H7 (cell line): ENCODE measurements at regions not wholly inside any gene's neighbourhood (a gene's known extent, or its start where the extent isn't known, plus 50 kb on each side); places are given as distances from the start of the nearest gene placed in this dataset.
A peak's percentile ranks its signal among the peaks of the same experiment; 100 is the strongest.
"Not testable (repeated sequence)": the region's sequence is repeated elsewhere in the genome, so short reads cannot be mapped to it uniquely, and the experiment has no call there.

Source experiments
- DNase-seq: peaks from one replicate; pipeline ENCODE4 v3.0.0; 2012
- H3K27me3 ChIP-seq: 2 replicates; pipeline ENCODE4 v1.6.0; 2011; ENCODE audit warnings: mild to moderate bottlenecking, low read length; ENCODE audit not compliant: control insufficient read depth, insufficient read depth
- H3K36me3 ChIP-seq: replicated peaks from 2 replicates; pipeline ENCODE4 v1.5.1; 2011; ENCODE audit warnings: low read length; ENCODE audit not compliant: control insufficient read depth, insufficient read depth
- H3K4me3 ChIP-seq: 2 replicates; pipeline ENCODE4 v1.5.1; 2011; ENCODE audit warnings: low read depth, mild to moderate bottlenecking, control low read depth, low read length, moderate library complexity; ENCODE audit not compliant: insufficient read depth

DNA sequence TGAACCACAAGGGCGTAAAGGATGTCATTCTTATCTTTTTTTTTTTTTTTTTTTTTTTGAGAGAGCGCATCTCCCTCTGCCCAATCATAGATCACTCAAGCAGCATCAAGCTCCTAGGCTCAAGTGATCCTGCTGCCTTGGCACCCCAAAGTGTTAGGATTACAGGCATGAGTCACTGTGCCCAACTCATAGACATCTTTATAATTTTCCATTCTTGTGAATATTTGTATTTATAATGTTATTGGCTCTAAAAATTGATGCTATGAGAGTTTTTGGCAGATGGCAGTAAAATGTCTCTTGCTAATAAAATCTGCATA lies 128.7 kb downstream of the AKR1D1 start:
- Histone ChIP-seq H3K36me3 (no peaks in the 10 kb centered on the region), H3K4me3 (no peak overlapping the region), H3K27me3 (no peaks in the 10 kb centered on the region)
- DNase-seq = no peak

DNA sequence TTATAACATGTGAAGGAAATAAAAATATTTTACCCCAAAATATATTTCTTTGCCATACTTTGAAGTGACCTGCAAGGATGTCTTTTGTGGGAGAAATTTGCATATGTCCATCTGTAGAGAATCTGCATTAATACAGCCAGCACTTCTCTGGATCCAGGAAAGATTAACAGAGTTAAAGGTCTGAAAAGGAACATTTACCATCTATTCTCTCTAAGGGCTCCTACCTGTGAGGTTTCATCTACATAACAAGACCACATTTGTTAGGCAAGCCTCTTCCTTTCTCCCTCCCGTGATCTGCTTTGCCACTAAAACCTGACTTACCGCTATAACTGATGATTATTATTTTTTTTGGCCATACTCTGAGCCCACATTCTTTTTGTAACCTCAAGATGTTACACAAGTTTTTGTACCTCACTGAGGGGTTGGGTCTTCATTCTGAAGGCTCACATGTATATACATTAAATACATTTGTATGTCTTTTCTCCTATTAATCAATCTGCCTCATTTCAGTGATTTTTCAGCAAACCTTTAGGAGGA lies 129.4 kb downstream of the AKR1D1 start:
- Histone ChIP-seq H3K27me3 (no peaks in the 10 kb centered on the region), H3K36me3 (no peaks in the 10 kb centered on the region), H3K4me3 (no peak overlapping the region)
- DNase-seq = peak; percentile 18

DNA sequence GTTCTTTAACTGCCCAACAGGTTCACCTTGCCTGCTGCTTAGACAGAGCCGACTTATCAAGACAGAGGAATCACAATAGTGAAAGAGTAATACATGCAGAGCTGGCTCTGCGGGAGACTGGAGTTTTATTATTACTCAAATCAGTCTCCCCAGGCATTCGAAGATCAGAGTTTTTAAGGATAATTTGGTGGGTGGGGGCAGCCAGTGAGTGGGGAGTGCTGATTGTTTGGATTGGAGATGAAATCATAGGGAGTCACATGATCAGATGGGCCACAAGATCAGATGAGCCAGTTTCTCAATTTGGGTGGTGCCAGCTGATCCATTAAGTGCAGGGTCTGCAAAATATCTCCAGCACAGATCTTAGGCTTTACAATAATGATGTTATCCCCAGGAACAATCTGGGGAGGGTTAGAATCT lies 131.3 kb downstream of the AKR1D1 start:
- DNase-seq = no peak
- Histone ChIP-seq H3K36me3 (no peaks in the 10 kb centered on the region), H3K4me3 (no peak overlapping the region), H3K27me3 (no peaks in the 10 kb centered on the region)

DNA sequence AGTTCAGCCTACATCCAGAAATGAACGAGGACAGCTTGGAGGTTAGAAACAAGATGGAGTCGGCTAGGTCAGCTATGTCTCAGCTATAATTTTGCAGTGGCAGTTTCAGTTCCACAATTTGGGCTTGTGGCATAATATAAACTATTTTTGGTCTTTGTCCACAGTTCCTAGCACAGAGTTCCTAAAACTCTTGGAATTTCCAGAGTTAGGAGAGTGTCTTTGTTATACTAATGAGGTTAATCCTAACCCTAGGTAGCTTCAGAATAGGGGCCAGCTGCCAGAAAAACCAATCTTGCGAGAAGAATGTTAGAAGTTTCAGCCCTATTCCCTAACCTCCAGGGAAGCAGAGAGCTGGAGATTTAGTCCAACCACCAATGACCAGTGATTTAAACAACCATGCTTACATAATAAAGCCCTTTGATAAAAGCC lies 131.9 kb downstream of the AKR1D1 start:
- Histone ChIP-seq H3K4me3 (no peak overlapping the region), H3K27me3 (no peaks in the 10 kb centered on the region), H3K36me3 (no peaks in the 10 kb centered on the region)
- DNase-seq = peak; percentile 23

DNA sequence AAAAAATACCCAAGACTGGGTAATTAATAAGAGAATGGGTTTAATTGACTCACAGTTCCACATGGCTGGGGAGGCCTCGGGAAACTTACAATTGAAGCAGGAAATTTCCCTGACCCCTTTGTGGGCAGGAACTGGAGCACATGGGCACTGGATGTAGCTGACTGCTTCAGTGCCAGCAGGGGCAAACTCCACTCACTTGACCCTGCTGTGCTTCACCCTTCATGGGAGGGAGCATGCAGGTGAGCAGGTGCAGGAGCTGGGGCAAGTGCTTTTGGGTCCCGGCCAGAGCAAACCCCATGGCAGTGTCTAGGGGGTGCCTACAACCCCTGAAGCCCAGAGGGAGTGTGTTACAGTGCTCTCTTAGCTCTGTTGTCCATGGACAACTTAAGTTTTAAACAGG lies 132.6 kb downstream of the AKR1D1 start:
- no peak for DNase-seq
- H3K4me3 ChIP-seq = no peak overlapping the region

DNA sequence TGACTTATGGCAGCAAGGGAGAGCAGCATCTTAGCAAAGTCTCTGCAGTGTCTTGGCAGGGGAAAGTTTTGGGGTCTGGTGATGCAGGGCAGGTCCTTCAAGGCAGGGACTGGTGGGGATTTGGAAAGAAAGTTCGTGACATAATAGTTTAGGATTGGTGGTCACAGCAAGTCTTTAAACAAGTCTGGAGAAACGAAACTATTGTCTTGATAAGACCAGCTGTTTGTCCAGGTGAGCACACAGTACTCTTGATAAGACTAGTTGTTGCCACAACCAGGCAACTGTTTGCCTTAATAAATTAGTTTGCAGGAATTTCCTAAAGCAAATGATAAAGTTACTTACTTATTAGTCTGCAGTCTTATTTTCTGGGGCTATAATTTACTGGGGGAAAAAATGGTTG lies 136.1 kb downstream of the AKR1D1 start:
- Histone ChIP-seq H3K27me3 (no peaks in the 10 kb centered on the region), H3K4me3 (no peak overlapping the region), H3K36me3 (no peaks in the 10 kb centered on the region)
- no peak for DNase-seq

More for the DNA sequence above, 132.6 kb downstream of the AKR1D1 start:
- Histone ChIP-seq H3K27me3 (no peaks in the 10 kb centered on the region), H3K36me3 (no peaks in the 10 kb centered on the region)

DNA sequence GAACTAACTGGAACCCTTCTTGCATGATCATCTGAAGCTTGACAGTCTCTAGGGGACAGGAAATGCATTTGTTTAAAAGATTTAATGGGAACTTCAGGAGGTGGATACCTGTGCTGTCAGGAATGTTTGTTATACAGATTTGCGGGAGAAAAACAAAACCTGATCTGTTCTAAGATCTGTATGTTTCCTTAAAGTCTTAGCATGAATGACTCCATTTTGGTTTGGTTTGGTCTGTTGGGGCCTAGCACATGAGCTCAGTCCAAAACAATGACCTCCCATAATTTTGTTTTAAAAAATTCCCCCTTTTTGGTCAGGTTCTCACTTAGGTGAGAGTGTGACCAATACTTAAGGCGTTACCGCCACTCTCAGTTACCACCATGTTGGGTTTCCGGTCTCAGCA lies 138.7 kb downstream of the AKR1D1 start:
- no peak for DNase-seq
- Histone ChIP-seq H3K4me3 (no peak overlapping the region), H3K27me3 (no peaks in the 10 kb centered on the region), H3K36me3 (0 out of 2 replicates have a peak, but pooled peaks cover 1% of the 10 kb centered on the region)

DNA sequence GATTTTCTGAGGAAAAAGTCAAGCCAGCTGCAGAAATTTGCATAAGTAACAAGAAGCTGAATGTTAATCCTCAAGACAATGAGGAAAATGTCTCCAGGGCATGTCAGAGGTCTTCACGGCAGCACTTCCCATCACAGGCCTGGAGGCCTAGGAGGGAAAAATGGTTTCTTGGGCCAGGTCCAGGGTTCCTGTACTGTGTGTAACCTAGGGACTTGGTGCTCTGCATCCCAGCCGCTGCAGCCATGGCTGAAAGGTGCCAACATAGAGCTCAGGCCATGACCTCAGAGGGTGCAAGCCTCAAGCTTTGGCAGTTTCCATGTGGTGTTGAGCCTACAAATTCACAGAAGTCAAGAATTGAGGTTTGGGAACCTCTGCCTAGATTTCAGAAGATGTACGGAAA lies 144.1 kb downstream of the AKR1D1 start:
- H3K36me3 ChIP-seq, H3K27me3 ChIP-seq, H3K4me3 ChIP-seq, DNase-seq: not testable (repeated sequence)

DNA sequence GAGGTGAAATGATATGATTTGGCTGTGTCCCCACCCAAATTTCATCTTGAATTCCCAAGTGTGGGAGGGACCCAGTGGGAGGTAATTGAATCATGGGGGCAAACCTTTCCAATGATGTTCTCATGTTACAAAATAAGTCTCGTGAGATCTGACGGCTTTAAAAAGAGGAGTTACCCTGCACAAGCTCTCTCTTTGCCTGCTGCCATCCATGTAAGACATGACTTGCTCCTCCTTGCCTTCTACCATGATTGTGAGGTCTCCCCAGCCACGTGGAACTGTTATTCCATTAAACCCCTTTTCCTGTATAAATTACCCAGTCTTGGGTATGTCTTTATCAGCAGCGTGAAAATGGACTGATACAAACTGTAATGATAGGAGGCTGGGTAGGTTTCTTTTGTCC lies 145.1 kb downstream of the AKR1D1 start:
- H3K36me3 ChIP-seq, H3K4me3 ChIP-seq, DNase-seq, H3K27me3 ChIP-seq: not testable (repeated sequence)

DNA sequence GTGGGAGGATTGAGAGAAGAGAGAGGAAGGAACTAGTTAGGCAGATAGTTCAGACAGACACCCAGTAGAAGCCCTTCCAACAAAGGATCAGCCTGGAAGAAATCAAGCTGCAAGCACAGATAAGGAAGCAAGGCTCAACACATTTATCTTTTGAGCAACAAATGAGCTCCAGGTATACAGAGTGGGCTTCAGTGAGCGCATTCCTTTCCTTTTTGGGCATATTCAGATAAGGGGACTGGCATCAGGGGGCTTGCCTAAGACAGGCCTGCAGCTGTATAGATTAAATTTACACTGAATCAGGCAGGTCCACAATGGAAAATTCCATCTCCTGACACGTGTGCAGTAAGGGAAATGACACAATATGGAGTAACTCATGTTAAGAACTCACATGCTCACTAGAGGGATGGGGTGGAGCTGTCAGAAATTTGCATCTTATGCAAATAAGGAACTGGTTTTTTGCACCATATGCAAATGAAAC lies 147.2 kb downstream of the AKR1D1 start:
- H3K36me3 ChIP-seq = no peaks in the 10 kb centered on the region
- H3K27me3 ChIP-seq = no peaks in the 10 kb centered on the region
- no peak for DNase-seq
- no peak overlapping the region for H3K4me3 ChIP-seq

DNA sequence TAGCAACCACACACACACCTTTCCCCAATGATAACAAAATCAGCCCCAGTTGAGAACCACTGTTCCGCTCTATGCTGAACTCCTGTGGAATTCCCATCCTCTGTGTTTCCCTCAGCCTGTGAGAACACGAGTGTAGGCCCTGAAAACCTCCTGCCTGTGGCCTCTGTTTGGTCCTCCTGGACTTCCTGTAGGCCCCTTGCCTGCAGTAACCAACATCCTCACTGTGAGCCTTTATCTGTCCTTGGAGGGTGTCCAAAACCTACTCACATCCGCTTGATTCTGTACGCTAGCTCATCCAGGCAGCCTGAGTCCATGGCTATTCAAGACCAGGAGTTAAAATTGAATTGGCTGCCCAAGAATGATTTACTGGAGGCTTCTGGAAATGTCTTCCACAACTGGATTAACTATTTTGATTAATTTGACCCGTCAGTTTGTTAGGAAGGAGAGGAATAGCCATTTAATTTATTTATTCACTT lies 149.8 kb downstream of the AKR1D1 start:
- no peak for DNase-seq
- Histone ChIP-seq H3K27me3 (no peaks in the 10 kb centered on the region), H3K4me3 (no peak overlapping the region), H3K36me3 (no peaks in the 10 kb centered on the region)

DNA sequence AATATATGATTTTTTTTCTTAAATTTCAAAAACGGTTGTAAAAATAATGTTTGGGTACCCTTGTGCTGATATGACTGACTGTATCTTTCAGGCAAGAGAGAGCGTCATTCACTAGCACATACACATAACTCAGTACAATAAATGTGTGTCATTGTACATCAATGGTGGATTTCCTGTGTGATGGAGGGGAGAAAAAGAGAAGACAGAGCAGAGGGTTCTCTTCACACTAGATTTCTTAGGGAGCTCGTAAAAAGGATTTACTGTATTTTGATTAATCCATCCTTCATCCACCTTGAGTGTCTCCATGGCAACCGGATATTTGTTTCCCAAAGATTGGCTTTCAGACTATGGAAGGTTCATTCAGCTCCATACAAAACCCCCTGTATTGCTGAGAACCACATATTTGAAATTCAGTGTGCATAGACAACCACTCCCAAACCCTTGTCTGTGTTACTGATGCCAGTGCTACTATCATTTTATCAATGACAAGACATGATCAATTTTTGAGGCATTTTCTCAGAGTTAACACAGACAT lies 150.6 kb downstream of the AKR1D1 start:
- Histone ChIP-seq H3K27me3 (no peaks in the 10 kb centered on the region), H3K4me3 (no peak overlapping the region), H3K36me3 (no peaks in the 10 kb centered on the region)
- no peak for DNase-seq

DNA sequence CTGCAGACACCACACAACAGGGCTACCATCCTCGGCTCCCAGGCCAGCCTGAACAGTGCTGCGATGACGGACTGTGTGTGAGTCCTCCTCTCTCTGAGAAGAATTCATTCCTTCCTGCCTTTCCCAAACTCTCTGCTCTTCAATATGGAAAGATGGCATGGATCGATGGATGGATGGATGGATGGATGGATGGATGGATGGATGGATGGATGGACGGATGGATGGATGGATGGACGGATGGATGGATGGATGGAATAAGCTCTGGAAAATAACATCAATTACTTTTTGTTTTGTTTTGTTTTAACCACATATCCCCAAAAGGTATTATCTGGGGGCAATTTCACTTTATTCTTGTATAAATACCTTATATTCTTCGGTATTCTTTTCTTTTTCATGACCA lies 151.9 kb downstream of the AKR1D1 start:
- no peaks in the 10 kb centered on the region for H3K27me3 ChIP-seq
- no peak for DNase-seq
- H3K4me3 ChIP-seq = no peak overlapping the region
- no peaks in the 10 kb centered on the region for H3K36me3 ChIP-seq

DNA sequence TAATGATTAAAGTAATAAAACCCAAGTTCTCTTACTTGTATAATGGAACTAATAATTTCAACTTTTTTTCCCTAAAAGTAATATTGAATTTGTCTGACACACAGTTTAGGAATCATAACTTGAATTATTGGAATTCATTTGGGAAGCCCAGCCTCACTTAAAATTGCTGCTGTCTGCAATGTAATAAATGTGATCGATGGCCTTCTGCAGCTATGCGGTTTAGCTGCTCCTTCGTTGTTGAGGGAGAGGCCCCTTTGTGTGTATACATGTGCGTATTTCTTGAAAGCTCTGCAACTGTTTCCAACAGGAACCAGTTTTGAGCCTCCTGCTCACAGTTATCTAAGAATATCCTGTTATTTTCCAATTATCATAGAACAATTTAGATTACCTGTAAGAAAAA lies 152.5 kb downstream of the AKR1D1 start:
- H3K36me3 ChIP-seq = no peaks in the 10 kb centered on the region
- no peak overlapping the region for H3K4me3 ChIP-seq
- DNase-seq = no peak
- no peaks in the 10 kb centered on the region for H3K27me3 ChIP-seq

DNA sequence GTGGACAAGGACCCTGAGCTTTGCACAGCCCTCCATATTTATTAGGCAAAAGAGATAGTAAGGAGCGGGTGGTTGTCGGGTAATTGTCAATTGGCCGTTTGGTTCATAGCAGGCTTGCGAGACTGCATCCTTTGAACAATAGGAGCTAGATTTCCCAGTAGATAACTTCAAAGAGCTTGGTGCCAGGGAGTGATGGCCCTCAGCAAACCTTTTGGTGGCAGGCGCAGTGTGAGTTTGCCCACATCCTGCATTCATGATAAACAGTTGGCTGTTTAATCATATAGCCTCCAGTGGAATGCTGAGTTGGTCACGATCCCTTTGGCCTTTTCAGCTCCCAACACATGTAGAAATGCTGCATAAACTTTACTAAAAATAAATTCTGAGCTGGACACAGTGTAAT lies 156.9 kb downstream of the AKR1D1 start:
- Histone ChIP-seq H3K27me3 (no peaks in the 10 kb centered on the region), H3K36me3 (no peaks in the 10 kb centered on the region), H3K4me3 (no peak overlapping the region)
- no peak for DNase-seq

DNA sequence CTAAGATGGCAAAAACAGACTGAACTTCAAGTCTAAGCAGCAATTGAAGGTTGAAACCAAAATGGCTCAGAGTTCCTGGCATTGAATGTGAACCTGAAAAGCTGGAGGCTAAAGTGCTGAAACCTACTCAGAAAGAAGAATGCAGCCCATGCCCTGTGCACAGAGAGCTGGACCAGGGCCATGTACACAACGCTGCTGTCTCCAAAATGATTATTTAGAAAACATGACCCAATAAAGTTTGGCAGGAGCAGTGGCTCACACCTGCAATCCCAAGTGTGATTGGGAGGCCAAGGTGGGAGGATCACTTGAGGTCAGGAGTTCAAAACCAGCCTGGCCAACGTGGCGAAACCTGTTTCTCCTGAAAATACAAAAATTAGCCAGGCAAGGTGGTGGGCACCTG lies 158.9 kb downstream of the AKR1D1 start:
- DNase-seq = no peak

More for the DNA sequence above, 158.9 kb downstream of the AKR1D1 start:
- no peaks in the 10 kb centered on the region for H3K36me3 ChIP-seq
- no peaks in the 10 kb centered on the region for H3K27me3 ChIP-seq
- no peak overlapping the region for H3K4me3 ChIP-seq
